DMS53 treated with DMSO at 0.1 percent for 48 hours (cell line): ENCODE measurements at regions not wholly inside any gene's neighbourhood (a gene's known extent, or its start where the extent isn't known, plus 50 kb on each side); places are given as distances from the start of the nearest gene placed in this dataset.
A peak's percentile ranks its signal among the peaks of the same experiment; 100 is the strongest.

Experiments
- DNase-seq: peaks from one replicate; lab custom pipeline; 2025; ENCODE audit not compliant: unreplicated experiment; lab: John Stamatoyannopoulos, UW

- no peak for DNase-seq
Measured at GRCh38 chr14:85445151-85445795, 84.7 kb upstream of the FLRT2 start.

- no peak for DNase-seq
Measured at GRCh38 chr14:85447883-85448282, 82.1 kb upstream of the FLRT2 start.

GRCh38 chr14:85451421-85451820 lies 78.5 kb upstream of the FLRT2 start:
- DNase-seq: no peak

- no peak for DNase-seq
Measured at GRCh38 chr14:85453401-85454225, 76.3 kb upstream of the FLRT2 start.

DNA sequence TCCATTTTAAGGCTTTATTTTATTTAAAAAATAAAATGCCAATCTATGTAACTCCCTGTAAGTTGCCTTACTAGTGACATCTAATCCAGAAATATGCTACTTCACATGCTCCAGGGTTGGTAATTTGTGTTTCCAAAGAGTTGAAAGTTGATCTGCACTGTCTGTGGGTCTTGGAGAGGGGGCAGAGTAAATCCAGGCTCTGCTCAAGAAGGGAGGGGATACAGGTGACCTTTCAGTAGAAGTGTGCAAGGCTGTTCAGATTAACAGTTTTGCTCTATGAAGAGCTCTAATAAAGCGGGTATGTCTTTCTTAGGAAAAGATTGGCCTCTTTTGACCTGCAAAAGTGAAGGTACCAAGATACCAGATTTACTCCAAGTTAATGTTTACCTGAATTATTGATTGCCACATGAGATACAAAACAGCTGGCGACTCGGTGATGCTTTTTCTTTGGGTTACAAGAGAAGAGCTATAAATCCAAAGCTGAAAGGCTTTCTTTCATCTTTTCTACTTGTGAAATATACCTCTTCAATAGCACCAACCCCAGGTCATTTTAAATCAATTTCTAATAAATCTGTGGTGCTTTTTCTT lies 75.6 kb upstream of the FLRT2 start:
- DNase-seq: no peak

DNA sequence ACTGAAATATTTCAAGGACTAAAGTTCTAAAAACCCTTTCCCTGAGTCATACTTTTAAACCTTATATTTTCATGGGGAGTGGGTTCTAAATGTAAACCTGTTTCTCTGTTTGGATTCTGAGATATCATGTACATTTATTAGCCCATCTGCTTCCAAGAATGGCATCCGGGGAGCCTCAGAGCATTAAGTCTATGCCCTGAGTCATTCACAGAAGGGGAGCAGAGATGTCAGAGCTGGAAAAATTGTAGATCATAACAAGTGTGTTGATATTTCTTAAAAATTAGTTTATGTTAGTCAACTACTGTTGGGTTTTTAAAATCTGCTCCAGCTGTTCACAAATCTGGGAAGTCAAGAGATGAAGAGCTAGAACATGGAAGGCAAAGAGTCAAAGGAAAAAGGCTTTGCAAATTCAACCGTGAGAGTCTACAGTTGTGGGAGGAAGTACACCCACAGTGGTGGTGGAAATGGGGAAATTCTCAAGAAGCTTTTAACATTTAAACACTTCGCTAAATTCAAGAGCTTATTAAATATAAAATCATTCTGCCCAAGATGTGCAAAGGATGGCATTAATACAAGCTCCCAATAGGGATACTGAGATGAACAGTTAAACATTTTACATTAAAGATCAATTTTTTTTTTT lies 70.5 kb upstream of the FLRT2 start:
- DNase-seq: no peak

GRCh38 chr14:85461432-85462133 lies 68.4 kb upstream of the FLRT2 start:
- no peak for DNase-seq

GRCh38 chr14:85463512-85463911 lies 66.4 kb upstream of the FLRT2 start:
- no peak for DNase-seq

- no peak for DNase-seq
Measured at GRCh38 chr14:85464135-85464895, 65.6 kb upstream of the FLRT2 start.

DNA sequence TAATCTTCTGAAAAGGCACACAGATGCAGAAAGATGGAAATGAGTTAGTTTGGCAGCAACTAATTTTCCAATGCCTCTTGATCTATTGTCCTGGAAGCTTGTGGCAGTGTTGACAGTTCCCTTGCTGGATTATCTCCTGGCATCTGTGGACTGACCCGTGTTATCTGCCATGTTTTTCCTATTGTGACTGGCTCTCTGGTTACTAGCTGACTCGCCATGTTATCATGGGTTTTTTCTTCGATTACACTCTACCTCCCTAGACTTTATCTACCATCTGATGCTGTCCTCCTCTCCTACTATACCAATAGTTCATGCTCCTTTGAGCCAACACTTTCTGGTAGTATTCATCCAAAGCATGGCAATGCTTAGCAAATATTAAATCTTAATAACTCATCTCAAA lies 63.3 kb upstream of the FLRT2 start:
- no peak for DNase-seq

GRCh38 chr14:85468816-85469215 lies 61.1 kb upstream of the FLRT2 start:
- DNase-seq: no peak

DNA sequence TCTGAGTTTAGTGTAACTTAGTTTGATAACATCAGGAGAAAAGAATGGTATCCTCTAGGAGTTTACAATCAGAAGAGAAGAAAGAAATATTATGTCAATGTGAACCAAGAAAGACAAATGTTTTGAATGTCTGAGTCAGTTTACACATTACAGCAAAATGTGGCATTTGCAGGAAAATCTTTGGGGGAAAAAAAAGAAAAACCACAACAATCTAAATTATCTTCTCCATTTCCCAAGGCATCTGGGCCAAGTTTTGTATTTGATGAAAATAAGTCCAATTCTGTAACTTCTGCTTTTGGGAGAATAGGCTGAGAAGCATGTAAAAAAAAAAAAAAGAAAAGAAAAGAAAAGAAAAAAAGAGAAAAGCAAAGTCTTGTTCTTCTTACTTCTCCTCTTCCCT lies 58.8 kb upstream of the FLRT2 start:
- no peak for DNase-seq

GRCh38 chr14:85471744-85472143 lies 58.2 kb upstream of the FLRT2 start:
- DNase-seq: peak; percentile 87

- DNase-seq: no peak
Measured at GRCh38 chr14:85474431-85474830, 55.5 kb upstream of the FLRT2 start.

DNA sequence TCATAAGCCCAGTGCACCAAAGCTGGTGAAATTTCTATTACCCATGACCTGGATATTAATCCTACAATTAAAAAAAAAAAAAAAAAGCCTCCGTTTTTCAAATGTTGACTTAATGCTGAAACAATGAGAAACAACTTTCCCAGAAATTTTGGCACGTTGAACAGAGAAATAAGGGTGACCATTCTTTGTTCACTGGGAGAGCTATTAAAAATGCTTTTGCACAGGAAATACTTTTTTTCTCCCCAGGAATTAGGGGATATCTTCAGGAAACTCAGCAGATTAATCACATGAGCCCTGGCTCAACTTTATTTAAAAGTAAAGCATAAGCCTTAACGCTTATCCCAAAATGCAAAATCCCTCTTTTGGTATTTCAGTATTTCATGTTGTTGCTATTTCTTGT lies 54.8 kb upstream of the FLRT2 start:
- no peak for DNase-seq

- DNase-seq: no peak
Measured at GRCh38 chr14:85479306-85479705, 50.6 kb upstream of the FLRT2 start.

- no peak for DNase-seq
Measured at GRCh38 chr14:85479771-85480170, 50.2 kb upstream of the FLRT2 start.
